Eye (tissue), 1 donor: ENCODE measurements at regions not wholly inside any gene's neighbourhood (a gene's known extent, or its start where the extent isn't known, plus 50 kb on each side); places are given as distances from the start of the nearest gene placed in this dataset.

Experiments used
- DNase-seq: peaks from one replicate; pipeline ENCODE4 v3.0.0-alpha.2; 2015

DNA sequence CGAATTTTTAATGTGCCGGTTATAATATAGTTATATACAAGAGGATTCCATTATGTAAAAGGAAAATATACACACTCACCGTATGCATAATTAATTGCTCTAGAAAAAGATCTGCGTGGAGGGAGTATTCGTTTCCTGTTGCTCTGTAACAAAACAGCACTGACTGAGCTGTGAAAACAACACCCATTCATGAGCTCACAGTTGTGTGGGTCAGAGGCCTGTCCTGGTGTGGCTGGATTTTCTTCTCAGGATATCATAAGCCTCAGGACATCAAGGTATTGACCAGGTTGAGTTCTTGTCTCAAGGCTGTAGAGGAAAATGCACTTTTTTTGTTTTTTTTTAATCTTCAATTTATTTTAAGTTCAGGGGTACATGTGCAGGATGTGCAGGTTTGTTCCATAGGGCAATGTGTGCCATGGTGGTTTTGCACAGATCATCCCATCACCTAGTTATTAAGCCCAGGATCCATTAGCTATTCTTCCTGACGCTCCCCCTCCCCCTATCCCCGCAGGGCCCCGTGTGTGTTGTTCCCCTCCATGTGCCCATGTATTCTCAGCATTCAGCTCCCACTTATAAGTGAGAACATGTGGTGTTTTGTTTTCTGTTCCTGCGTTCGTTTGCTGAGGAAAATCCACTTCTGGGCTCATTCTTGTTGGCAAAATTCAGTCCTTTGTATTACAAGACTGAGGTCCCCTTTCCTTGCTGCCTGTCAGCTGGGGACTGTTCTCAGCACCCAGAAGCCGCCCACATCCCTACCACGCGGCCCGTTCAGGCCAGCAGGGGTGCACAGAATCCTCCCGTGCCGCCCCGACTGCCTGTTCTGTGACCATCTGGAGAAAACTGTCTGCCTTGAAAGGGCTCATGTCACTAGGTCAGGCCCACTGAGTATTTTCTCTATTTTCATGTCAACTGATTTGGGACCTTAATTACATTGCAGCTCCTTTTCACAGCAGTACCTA lies 87.4 kb upstream of the ERRFI1 start:
- peak; percentile 46 for DNase-seq

DNA sequence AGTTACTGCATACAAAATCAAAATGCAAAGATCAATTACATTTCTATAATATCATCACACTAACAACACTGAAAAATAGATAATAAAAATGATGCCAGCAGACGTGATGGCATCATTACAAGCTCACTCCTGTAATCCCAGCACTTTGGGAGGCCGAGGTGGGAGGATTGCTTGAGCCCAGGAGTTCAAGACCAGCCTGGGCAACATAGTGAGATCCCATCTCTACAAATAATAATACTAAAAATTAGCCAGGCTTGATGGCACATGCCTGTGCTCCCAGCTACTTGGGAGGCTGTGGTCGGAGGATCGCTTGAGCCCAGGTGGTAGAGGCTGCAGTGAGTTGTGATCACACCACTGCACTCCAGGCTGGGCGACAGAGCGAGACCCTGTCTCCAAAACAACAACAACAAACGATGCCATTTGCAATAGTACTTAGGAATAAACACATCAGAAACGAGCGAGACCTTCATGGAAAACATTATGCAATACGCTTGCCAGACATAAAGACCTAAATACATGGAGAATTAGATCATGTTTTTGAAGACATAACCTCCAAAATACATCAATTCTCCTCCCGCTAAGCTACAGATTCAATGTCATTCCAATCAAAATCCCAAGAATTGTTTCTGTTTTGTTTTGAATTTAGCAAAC lies 86.6 kb upstream of the ERRFI1 start:
- DNase-seq: peak; percentile 45

DNA sequence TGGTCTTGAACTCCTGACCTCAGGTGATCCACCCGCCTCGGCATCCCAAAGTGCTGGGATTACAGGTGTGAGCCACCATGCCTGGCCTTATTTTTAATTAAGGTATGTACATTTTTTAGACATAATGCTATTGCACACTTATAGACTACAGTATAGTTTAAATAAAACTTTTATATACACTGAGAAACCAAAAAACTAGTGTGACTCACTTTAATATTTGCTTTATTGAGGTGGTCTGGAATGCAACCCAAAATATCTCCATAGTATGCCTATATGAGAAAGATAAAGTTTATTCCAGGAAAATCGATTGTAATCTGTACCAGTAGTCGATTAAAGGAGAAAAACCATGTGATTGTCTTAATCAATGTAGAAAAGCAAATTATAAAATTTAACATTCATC lies 85.5 kb upstream of the ERRFI1 start:
- no peak for DNase-seq

DNA sequence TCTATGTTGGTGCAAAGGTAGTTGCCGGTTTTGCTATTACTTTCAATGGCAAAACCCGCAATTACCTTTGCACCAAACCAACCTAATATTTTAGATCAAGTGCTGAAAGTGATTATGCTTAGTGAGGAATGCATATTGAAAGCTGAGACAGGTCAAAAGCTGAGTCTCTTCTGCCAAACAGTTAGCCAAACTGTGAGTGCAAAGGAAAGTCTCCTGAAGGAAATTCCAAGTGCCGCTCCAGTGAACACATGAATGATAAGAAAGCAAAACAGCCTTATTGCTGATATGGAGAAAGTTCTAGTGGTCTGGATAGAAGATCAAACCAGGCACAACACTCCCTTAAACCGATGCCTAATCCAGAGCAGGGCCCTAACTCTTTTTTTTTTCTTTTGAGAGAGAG lies 83.1 kb upstream of the ERRFI1 start:
- no peak for DNase-seq

DNA sequence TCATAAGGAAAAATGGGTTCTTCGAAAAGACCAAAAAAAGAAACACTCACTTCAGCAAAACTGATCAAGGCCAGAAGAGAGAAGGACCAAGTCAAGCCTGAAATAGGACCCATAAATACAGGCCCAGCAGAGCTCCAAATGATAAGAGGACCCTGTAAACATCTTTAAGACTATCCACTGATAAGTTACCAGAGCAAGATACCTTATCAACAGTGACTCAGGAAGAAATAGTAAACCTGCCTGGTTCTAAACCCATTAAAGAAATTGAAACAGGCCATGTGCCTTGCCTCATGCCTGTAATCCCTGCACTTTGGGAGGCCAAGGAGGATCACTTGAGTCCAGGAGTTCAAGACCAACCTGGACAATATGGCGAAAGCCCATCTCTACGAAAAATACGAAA lies 81.8 kb upstream of the ERRFI1 start:
- DNase-seq: no peak

DNA sequence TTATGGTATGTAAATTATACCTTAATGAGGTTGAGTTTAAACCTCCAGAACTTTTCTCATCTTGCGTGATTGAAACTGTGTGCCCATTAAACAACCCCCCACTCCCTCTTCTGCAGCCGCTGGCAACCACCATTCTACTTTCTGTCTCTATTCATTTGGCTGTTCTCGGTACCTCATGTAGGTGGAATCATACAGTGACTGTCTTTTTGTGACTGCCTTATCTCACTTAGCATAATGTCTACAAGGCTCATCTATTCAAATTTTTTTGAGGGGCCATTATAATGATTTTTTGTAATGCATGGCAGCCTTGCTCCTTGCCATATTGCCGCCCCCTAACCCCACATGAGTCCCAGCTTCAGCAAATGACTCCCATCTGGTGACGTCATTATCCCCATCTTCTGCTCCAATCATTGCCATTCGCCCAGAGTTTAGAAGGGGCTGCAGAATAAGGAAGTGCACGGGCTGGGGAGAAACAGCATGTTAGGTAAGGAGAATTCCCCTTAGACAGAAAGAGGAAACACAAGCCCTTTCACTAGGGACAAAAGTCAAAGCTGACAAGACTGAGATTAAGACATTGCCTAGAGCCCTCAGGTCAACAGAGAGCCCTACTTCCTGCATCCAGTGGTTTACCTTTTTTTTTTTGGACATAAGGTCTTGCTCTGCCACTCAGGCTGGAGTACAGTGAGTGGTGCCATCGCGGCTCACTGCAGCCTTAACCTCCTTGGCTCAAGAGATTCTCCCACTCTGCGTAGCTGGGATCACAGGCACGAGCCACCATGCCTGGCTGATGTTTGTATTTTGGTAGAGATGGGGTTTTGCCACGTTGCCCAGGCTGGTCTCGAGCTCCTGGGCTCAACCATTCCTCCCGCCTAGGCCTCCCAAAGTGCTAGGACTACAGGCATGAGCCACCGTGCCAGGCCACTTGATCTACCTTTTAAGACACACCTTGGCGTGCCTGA lies 78.4 kb upstream of the ERRFI1 start:
- DNase-seq: no peak

DNA sequence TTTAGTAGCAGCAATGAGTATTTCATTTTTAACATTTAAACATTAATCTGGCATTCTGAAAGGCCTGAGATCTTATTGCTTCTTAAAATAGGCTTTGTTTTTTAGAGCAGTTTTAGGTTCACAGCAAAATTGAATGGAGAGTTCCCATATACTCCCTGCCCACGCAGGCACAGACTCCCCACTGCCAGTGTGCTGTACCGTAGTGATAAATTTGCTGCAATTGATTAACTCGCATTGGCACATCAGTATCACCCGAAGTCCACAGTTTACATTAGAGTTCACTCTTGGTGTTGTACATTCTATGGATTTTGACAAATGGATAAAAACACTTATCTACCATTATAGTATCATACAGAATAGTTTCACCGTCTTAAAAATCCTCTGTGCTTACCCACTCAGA lies 71.8 kb upstream of the ERRFI1 start:
- DNase-seq: no peak

DNA sequence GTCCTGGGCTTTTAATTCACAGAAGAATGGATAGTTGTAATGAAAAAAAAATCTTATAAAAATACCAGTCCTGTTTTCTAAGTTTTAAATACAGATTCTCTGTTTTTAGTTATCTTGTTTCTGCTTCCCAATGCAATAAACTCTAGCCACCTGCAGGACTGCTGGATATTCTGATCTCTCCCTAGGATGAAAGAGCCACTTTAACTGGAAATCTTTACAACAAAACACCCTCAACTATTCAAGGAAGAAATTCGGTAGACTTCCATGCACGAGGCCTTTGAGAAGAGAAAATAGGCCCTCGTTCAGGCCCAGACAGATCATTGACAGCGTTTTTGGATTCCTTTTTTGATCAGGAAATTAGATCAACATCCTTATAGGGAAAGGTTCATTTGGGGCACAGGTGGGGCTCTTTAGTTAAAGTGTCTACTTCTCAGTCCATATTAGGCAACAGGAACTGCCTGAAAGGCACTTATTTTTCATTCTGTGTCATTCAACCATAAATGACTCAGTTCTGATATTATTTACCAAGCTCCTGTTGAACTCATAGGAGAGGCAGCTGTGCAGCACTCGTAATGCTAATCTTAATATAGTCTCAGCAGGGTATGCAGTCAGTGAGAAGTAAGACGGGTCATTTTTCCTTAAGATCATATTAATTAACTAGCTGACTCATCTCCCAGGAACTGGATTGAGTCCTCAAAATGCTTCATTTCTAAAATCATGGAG lies 71.1 kb upstream of the ERRFI1 start:
- DNase-seq: peak; percentile 52

DNA sequence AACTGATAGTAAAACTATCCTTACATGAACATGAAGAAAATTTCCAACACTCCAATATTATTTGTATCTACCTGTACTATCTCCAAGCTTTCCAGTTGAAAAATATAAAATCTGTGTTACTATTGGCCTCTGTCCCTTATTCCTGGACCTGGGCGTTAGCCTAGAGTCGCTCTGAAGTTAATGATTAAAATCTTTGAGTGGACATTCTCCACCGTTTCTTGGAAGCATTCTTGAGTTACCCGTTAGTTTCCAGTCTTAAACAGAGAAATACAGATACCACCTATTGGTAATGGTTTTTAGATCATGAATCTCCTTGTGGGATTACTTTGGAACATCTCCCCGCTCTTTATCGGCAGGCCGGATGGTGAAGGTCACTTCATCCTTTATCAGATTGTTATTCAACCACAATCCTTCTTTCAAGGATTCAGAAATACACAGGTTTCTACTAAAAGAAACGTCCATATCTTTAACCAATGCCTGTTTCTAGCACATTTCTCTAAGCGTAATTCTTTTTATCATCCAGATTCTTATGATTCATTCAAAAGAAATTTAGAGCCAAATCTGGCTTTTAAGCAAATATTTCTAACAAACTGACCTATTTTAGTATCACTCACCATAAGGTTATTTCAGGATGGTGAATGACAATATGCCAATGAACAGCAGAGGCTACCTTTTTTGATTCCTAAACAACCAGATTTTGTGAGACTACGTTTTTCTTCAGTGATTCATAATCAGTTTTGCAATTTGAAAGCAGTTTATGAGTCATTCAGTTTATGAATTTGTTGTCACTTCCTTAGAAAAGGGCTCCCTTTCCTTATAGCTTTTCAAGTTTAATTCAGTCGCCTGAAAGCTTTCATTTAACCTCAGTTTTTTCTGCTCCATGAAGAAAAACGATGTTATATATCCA lies 70.2 kb upstream of the ERRFI1 start:
- no peak for DNase-seq

DNA sequence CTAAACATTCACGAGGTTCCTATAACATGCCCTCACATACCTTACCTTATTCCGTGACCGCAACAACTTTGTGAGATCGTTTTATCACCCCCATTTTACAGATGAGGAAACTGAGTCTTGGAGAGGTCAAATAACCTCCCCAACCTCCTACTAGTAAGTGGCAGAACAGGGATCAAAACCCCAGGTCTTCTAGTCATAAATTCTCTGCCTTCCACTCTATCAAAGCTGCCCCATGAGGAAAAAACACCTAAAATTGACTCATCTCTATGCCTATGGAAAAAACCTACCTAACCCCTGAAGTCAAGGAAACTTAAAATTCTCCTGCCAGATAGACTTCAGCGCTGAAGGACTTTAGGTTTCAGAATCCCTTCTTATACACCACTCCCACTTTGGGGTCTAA lies 69.5 kb upstream of the ERRFI1 start:
- DNase-seq: no peak

DNA sequence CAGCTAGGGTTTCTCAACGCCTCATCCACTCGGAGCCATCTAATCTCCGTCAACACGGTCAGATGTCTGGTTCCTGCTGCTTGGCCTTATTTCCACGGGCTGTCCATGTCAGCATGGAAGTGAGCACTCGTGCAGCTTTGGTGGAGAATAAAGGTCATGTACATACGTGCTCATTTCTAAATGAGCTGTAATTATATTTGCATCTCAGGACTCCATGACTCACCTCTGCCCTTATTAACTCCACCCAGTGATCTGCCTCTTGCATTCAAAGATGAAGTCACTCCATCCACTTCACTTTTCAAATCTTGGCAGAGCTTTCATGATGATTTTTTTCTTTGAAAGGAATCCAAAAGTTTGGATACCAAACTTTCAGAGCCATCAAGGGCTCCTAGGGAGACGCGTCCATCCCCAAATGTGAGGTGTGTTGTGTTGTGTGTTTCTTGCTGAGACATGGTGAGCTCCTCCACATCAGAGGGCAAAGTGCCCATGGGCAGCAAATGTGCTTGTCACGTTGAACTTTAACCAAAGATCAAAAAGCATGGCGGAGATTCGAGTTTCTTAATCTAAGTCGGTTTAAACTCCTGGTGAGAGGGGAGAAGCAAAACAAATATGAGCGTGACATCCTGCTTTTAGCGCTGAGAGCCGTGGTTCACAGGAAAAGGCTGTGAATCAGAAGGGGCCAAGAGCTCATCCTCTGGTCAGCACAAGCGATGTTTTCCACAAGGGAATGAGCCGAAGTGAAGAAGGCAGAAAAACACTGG lies 68.6 kb upstream of the ERRFI1 start:
- DNase-seq: no peak

DNA sequence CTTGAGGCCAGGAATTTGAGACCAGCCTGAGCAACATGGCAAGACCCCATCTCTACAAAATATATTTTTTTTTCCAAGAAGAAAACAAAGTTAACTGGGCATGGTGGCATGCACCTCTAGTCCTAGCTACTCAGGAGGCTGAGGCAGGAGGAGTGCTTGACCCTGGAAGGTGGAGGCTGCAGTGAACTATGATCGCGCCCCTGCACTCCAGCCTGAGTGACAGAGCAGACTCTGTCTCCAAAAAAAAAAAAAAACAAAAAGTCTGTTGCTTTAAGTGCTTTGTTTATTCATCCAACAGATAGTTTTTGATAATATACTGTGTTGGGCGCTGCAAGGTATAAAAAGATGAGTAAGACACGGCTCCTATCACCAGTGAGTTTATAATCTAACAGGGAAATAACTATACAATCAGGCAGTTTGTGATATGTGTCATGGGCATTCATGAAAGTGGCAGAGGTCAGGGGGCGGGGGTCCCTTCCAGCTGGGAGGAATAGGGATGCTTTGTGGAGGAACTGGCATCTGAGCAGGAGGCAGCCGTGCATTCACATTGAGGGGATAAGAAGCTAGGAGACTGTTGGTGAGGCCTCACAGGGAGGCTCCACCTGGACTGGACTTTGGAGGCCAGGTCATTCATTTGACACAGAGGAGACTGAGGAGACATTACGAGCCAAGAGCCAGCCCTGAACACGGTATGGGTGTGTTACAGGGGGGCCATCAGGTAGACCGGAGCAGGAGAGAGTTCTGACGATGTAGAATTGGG lies 67.3 kb upstream of the ERRFI1 start:
- DNase-seq: no peak

DNA sequence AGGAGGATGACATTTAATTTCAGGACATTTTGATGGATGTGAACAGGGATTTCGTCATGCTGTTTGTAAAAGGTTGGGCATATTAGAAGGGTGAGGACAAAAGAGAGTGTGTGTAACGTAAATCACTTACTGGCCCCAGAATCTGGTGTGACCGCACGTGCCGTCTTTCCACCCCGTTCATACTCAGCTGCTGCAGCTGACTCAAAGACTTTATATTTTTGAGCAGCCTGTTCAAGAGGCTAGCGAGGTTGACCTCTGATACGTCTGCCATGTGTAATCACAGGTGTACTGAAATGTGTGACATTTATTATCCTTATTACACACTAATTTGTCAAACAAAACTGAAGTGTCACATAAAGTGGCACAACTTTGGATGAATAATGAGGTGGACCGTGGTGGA lies 66.5 kb upstream of the ERRFI1 start:
- no peak for DNase-seq

DNA sequence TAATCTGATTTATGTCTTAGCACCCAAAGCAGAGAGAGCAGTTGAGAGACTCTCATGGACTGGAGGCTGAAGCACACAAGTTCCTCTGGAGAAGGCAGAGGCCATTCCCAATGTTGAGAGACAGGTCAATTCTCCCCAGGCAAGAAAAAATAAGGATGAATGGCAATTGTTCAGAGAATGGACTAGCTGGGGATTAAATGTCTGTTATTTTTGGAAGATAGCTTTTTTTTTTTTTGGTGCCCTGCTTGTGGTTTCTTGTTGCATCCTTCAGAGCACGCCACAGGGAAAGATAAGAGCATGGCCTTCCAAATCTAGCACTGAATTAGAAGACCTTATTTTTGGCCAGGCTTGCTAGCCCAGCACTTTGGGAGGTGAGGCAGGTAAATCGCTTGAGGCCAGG lies 65.6 kb upstream of the ERRFI1 start:
- DNase-seq: no peak

DNA sequence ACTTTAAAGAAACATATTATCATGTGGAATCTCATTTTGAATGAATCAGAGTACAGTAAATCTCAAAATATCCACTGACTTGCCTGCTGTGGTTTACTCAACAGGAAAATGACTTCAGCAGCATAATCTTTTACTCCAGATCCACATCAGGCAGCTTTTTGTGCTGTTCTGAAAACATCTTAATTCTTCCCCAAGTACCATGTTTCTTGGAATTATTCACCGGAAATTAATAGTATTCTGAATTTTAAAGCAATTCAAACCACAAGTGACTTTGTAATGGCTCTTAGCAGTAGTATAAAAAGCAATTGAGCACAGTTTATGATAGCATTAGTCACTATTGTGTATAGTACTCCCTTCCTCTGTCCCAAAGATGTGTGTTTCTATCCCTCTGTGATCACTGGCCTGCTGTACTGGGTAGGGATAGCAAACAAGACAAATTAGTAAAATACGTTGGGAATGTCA lies 64.2 kb upstream of the ERRFI1 start:
- DNase-seq: no peak

DNA sequence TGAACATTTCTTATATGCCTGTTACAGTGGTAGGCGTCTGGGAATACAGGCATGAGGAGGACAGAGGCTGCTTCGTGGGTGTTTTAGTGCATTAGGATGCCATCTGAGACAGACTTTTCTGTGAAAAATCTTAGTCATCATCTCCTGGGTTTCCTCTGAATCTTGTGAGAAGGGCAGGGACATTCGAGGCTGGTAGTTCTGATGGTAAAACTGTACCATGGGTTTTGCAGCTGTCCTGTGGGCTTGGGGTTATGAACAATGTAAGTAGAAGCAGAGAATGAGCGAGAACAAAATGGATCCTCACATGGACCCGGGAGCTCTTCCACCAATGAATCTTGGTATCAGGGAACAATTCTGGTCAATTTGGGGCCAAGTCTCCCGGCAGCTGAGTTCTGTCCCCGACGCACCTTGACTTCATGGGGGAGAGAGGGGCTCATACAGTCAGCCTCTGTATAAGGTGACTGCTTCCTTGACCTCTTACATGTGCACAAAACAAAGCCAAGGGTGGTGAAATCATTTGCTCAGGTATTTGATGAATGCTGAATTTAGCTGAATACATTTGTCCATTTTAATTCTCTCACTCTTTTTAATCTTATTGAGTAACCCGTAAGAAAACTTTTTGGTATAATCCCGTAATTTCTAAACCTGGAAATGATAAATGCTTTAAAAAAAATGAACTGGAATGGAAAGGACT lies 63.6 kb upstream of the ERRFI1 start:
- no peak for DNase-seq

DNA sequence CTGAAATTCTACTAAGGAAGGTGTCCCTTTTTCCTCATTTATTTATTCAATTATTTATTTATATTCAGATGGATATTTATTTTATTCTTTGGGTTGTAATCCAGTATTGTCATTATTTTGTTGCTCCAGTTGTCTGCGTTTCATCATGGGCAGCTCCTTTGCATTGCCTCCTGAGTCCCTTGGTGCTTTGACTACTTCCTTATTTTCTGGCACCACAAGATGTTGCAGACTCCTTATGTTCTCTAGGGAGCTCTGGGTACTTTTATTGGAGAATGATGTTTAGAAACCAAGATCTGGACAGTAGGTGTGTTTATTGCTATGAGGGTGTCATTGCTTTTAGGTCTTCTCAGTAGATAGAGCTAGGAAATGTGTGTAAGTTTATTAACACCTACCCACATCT lies 59.9 kb upstream of the ERRFI1 start:
- no peak for DNase-seq

DNA sequence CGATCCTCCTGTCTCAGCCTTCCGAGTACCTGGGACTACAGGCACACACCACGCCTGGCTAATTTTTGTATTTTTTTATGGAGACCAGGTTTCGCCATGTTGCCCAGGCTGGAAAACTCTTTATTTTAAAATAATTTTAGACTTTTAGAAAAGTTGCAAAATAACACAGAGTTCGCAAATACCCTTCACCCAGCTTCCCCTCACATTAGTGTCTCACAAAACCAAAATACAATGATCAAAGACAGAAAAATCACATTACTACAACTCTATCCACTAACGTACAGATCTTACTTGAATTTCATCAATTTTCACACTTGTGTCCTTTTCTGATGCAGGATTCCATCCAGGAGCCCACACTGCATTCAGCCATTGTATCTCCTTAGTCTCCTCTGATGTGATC lies 58.8 kb upstream of the ERRFI1 start:
- DNase-seq: no peak
